Sigmoid colon (tissue), 4 donors: ENCODE measurements at regions not wholly inside any gene's neighbourhood (a gene's known extent, or its start where the extent isn't known, plus 50 kb on each side); places are given as distances from the start of the nearest gene placed in this dataset.

Experiments
- CTCF ChIP-seq, 4 experiments: fragments of 450-650 bp in 3 of 4; fragments of 200-600 bp in 1 of 4; IDR thresholded peaks; one replicate each; pipeline ENCODE4 v1.5.1; 2016 to 2019; ENCODE audit warnings: antibody characterized with exemption in 4 of 4, mild to moderate bottlenecking in 3 of 4, moderate library complexity in 2 of 4
- EP300 ChIP-seq, 4 donors: sonication (generic); formaldehyde crosslinking; IDR thresholded peaks; one replicate each; pipeline ENCODE4 v1.6.1; 2017; ENCODE audit warnings: antibody characterized with exemption in 4 of 4
- POLR2A ChIP-seq, 2 donors: fragments of 450-650 bp; IDR thresholded peaks; one replicate each; pipeline ENCODE4 v1.6.1; 2016; ENCODE audit warnings: antibody characterized with exemption in 2 of 2, mild to moderate bottlenecking in 2 of 2, moderate library complexity in 2 of 2
- POLR2AphosphoS5 ChIP-seq, 4 donors: sonication (generic); formaldehyde crosslinking; IDR thresholded peaks; one replicate each; pipeline ENCODE4 v1.6.1; 2017; ENCODE audit warnings: antibody characterized with exemption in 4 of 4

GRCh38 chr7:1340461-1341360 lies 108.0 kb downstream of the UNCX start:
- no peak for TF ChIP-seq CTCF (IDR thresholded peaks at IDR 0.05)
- no peak for TF ChIP-seq POLR2A (IDR thresholded peaks at IDR 0.05)
- TF ChIP-seq EP300 (IDR thresholded peaks at IDR 0.05): no peak
- no peak for TF ChIP-seq POLR2AphosphoS5 (IDR thresholded peaks at IDR 0.05)
